Gastroesophageal sphincter (tissue), 4 donors: ENCODE measurements at regions not wholly inside any gene's neighbourhood (a gene's known extent, or its start where the extent isn't known, plus 50 kb on each side); places are given as distances from the start of the nearest gene placed in this dataset.

ENCODE experiments used
- ATAC-seq: fragments of 150-250 bp; one replicate; pipeline ENCODE4 v1.9.1; 2016; ENCODE audit warnings: mild to moderate bottlenecking, moderate library complexity
- H3K27ac ChIP-seq, 4 donors: fragments of 200-600 bp; sonication (generic) in 3 of 4; 1 replicate in 3 of 4; 2 replicates in 1 of 4; pipeline ENCODE4 v1.5.1; 2016 to 2019
- H3K27me3 ChIP-seq: fragments of 200-600 bp; sonication (generic); one replicate; pipeline ENCODE4 v1.5.1; 2019
- H3K36me3 ChIP-seq, 2 donors: fragments of 200-600 bp; sonication (generic); one replicate each; pipeline ENCODE4 v1.5.1; 2019; ENCODE audit warnings: control low read depth in 1 of 2
- H3K4me1 ChIP-seq, 3 donors: fragments of 200-600 bp; sonication (generic); 1 replicate in 2 of 3; 2 replicates in 1 of 3; pipeline ENCODE4 v1.5.1; 2016 to 2019; ENCODE audit warnings: control low read depth in 2 of 3
- H3K4me3 ChIP-seq, 2 donors: fragments of 200-600 bp; sonication (generic); one replicate each; pipeline ENCODE4 v1.5.1; 2019; ENCODE audit warnings: mild to moderate bottlenecking in 1 of 2, moderate library complexity in 1 of 2
- H3K9me3 ChIP-seq, 3 donors: fragments of 200-600 bp; sonication (generic); one replicate each; pipeline ENCODE4 v1.5.1; 2017 to 2019; ENCODE audit warnings: control low read depth in 2 of 3
- EP300 ChIP-seq: sonication (generic); formaldehyde crosslinking; IDR thresholded peaks from one replicate; pipeline ENCODE4 v1.6.1; 2017; ENCODE audit warnings: antibody characterized with exemption, mild to moderate bottlenecking
- POLR2A ChIP-seq, 2 donors: fragments of 450-650 bp; IDR thresholded peaks; one replicate each; pipeline ENCODE4 v1.6.1; 2017; ENCODE audit warnings: antibody characterized with exemption in 2 of 2, mild to moderate bottlenecking in 2 of 2, moderate library complexity in 1 of 2
- POLR2AphosphoS5 ChIP-seq: sonication (generic); formaldehyde crosslinking; IDR thresholded peaks from one replicate; pipeline ENCODE4 v1.6.1; 2017; ENCODE audit warnings: antibody characterized with exemption
- WGBS, 2 donors: methylation state at CpG; one replicate each; pipeline ENCODE4 v1.1.5; 2018; ENCODE audit warnings: low coverage in 1 of 2; 5-methylcytosine and 5-hydroxymethylcytosine counted together
- TF ChIP-seq, protein P1 (sequence below), 4 experiments: fragments of 200-600 bp in 2 of 4; fragments of 450-650 bp in 2 of 4; sonication (generic) in 1 of 4; IDR thresholded peaks; one replicate each; pipeline ENCODE4 v1.5.1; 2017 to 2019; ENCODE audit warnings: antibody characterized with exemption in 4 of 4, mild to moderate bottlenecking in 2 of 4, moderate library complexity in 2 of 4

DNA sequence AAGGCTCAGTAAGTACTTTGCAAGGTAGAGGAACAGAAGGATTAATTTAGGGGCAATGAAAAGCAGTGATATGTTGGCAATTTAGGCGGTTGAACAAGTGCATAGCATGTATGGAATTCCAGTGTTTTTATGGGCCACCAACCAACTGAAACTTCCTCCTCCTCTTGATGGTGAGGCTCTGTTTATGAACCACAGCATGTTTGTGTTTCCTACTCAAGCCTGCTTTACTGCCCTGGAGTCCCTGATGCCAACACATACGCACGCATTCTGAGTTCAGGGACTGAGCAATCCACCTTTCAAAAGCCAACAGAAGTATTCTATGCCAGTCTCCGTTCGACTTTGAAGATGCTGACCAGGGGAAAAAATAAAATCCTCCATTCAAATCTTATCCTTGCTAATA lies 417.5 kb downstream of the EFNA5 start:
- no peak overlapping the region for H3K27ac ChIP-seq
- no peaks in the 10 kb centered on the region for H3K36me3 ChIP-seq
- ATAC-seq = no peak
- peaks cover 0 to 10% (median 0%) of the 10 kb centered on the region in 3 donors for H3K4me1 ChIP-seq
- H3K9me3 ChIP-seq = no peaks in the 10 kb centered on the region
- no peaks in the 10 kb centered on the region for H3K27me3 ChIP-seq
- 89 to 92% methylated on average over 1 to 5 of the region's 5 CpGs for WGBS, 2 donors
- TF ChIP-seq POLR2AphosphoS5 (no peak), POLR2A (IDR thresholded peaks at IDR 0.05) (no peak), EP300 (no peak)
- TF ChIP-seq, protein P1, sequence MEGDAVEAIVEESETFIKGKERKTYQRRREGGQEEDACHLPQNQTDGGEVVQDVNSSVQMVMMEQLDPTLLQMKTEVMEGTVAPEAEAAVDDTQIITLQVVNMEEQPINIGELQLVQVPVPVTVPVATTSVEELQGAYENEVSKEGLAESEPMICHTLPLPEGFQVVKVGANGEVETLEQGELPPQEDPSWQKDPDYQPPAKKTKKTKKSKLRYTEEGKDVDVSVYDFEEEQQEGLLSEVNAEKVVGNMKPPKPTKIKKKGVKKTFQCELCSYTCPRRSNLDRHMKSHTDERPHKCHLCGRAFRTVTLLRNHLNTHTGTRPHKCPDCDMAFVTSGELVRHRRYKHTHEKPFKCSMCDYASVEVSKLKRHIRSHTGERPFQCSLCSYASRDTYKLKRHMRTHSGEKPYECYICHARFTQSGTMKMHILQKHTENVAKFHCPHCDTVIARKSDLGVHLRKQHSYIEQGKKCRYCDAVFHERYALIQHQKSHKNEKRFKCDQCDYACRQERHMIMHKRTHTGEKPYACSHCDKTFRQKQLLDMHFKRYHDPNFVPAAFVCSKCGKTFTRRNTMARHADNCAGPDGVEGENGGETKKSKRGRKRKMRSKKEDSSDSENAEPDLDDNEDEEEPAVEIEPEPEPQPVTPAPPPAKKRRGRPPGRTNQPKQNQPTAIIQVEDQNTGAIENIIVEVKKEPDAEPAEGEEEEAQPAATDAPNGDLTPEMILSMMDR (IDR thresholded peaks at IDR 0.05) = no peak
- no peak overlapping the region for H3K4me3 ChIP-seq

DNA sequence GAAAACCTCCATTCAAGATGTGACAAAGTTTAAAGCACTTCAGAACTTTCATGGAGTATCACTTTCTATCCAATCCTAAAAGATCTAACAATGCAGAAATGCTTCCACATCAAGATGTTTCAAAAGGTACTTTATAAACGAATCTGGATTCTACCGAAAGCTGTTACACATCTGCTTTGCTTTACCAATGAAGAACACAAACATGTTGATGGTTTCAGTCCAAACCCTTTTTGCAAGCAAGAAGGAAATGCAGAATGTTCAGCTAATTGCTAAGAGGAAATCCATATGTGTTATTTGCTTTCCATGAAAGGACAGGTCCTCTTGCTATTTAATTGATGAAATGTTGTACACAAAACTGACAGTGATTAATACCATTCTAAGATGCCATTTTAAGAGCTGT lies 419.6 kb downstream of the EFNA5 start:
- Histone ChIP-seq H3K36me3 (no peaks in the 10 kb centered on the region), H3K27me3 (no peaks in the 10 kb centered on the region), H3K27ac (no peak overlapping the region), H3K4me3 (no peak overlapping the region), H3K4me1 (peaks cover 0 to 10% (median 0%) of the 10 kb centered on the region in 3 donors), H3K9me3 (no peaks in the 10 kb centered on the region)
- no peak for ATAC-seq
- TF ChIP-seq POLR2AphosphoS5 = no peak
- TF ChIP-seq EP300 = no peak
- TF ChIP-seq, protein P1 (IDR thresholded peaks at IDR 0.05) = no peak
- TF ChIP-seq POLR2A (IDR thresholded peaks at IDR 0.05) = no peak
- 31 to 63% methylated on average over 2 of the region's 2 CpGs for WGBS, 2 donors

DNA sequence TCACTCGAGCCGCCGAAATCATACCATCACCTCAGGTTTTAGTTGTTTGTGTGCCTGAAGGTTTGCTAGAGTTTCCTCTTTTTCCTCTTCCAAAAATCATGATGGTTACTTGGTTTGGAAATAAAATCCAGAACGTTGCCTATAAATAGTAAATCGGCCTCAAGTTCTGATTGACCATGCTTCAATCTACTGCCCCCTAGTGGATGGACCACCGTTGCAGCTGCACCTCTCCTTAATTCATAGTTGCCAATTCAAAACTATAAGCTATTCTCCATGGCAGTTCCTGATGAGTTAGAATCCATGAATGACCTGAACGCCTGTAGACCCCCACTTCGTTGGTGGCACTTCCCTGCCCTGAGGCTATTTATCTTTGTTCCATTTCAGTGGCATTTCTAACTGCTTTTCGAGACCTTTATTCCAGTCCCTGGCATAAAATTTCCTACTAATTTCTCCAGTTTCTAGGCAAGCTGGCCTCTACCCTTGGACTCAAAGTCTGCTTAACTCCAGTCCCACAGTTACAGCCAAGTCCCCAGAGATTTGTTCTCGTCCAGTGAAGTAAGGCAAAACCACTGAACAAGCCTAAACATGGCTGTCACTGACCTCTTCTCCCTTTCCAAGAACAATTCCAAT lies 422.6 kb downstream of the EFNA5 start:
- H3K9me3 ChIP-seq = no peaks in the 10 kb centered on the region
- H3K36me3 ChIP-seq = no peaks in the 10 kb centered on the region
- peaks cover 0 to under 1% (median 0%) of the 10 kb centered on the region in 3 donors for H3K4me1 ChIP-seq
- no peak overlapping the region for H3K27ac ChIP-seq
- WGBS, 2 donors = 65 to 75% methylated on average over 10 of the region's 10 CpGs
- H3K27me3 ChIP-seq = no peaks in the 10 kb centered on the region
- H3K4me3 ChIP-seq = no peak overlapping the region
- no peak for TF ChIP-seq POLR2AphosphoS5
- TF ChIP-seq POLR2A (IDR thresholded peaks at IDR 0.05) = no peak
- TF ChIP-seq, protein P1 (IDR thresholded peaks at IDR 0.05) = peak in 3 of 4 experiments; percentile 8 to 61 (median 47)
- ATAC-seq = no peak

DNA sequence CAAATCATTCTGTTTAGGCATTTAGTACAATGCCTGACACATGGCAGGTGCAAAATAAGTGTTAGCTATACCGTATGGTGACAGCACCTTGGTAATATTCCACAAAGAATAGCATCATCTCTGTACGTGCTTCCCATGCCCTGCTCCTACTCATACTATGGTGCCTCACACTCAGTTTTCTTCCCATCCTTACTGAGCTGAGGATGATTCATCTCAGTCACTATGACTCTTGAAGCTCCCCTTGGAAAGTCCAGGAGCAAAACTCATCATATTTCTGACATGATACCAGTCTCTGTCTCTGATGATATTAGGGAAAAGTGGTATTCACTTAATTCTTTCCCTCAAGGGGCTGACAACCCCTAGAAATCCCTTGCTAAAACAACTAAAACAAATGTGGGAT lies 423.3 kb downstream of the EFNA5 start:
- Histone ChIP-seq H3K36me3 (no peaks in the 10 kb centered on the region), H3K4me1 (no peaks in the 10 kb centered on the region), H3K27ac (no peak overlapping the region), H3K27me3 (no peaks in the 10 kb centered on the region), H3K9me3 (no peaks in the 10 kb centered on the region), H3K4me3 (no peak overlapping the region)
- TF ChIP-seq POLR2AphosphoS5 (no peak), POLR2A (IDR thresholded peaks at IDR 0.05) (no peak), EP300 (no peak)
- TF ChIP-seq, protein P1 (IDR thresholded peaks at IDR 0.05) = no peak
- ATAC-seq = no peak
- WGBS, 2 donors = 95% methylated on average over 2 of the region's 2 CpGs

DNA sequence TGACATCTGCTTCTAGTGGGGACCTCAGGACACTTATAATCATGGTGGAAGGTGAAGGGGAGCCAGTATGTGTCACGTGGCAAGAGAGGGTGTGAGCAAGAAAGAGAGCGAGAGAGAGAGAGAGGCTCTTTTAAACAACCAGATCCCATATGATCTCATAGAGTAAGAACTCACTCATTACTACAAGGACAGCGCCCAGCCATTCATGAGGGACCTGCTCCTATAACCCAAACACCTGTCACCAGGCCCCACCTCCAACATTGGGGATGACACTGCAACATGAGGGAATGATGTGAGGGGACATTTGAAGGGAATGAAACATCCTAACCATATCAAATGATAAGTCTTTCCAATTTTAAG lies 427.5 kb downstream of the EFNA5 start:
- H3K27me3 ChIP-seq = no peaks in the 10 kb centered on the region
- TF ChIP-seq POLR2A (IDR thresholded peaks at IDR 0.05) (no peak), POLR2AphosphoS5 (no peak), EP300 (no peak)
- TF ChIP-seq, protein P1 (IDR thresholded peaks at IDR 0.05) = no peak
- H3K27ac ChIP-seq = no peak overlapping the region
- no peaks in the 10 kb centered on the region for H3K36me3 ChIP-seq
- no peak overlapping the region for H3K4me3 ChIP-seq
- no peaks in the 10 kb centered on the region for H3K4me1 ChIP-seq
- no peak for ATAC-seq
- WGBS, 2 donors = 84 to 88% methylated on average over 1 to 3 of the region's 3 CpGs
- no peaks in the 10 kb centered on the region for H3K9me3 ChIP-seq
